GM19372 (cell line): ENCODE measurements at regions not wholly inside any gene's neighbourhood (a gene's known extent, or its start where the extent isn't known, plus 50 kb on each side); places are given as distances from the start of the nearest gene placed in this dataset.

Experiments used
- ATAC-seq: cut with Tn5 transposase; IDR thresholded peaks from one replicate; pipeline ENCODE4 v1.9.1; 2021; ENCODE audit warnings: mild to moderate bottlenecking, low read depth, moderate library complexity; ENCODE audit not compliant: unreplicated experiment

GRCh38 chr9:2243666-2244555 lies 228.8 kb downstream of the SMARCA2 start:
- no peak for ATAC-seq

DNA sequence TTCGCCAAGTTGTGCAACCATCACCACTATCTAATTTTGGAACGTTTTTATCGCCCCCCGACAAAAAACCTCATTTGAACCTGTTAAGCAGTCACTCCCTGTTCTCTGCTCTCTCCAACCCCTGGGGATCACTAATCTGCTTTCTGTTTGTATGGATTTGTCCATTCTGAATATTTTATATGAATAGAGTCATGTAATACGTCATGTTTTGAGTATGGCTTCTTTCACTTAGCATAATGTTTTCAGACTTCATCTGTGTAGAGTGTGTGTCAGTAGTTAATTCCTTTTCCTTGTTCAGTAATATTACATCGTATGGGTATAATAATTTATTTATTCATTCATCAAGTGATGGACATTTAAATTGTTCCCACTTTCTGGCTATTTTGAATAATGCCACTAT lies 232.2 kb downstream of the SMARCA2 start:
- ATAC-seq = no peak

GRCh38 chr9:2248768-2249265 lies 233.7 kb downstream of the SMARCA2 start:
- no peak for ATAC-seq

- ATAC-seq = no peak
Observed at GRCh38 chr9:2253636-2254580, 238.8 kb downstream of the SMARCA2 start.

- ATAC-seq = no peak
Observed at GRCh38 chr9:2255128-2255527, 240.0 kb downstream of the SMARCA2 start.

GRCh38 chr9:2257248-2257929 lies 242.2 kb downstream of the SMARCA2 start:
- no peak for ATAC-seq

- no peak for ATAC-seq
Observed at GRCh38 chr9:2260417-2261306, 245.5 kb downstream of the SMARCA2 start.

DNA sequence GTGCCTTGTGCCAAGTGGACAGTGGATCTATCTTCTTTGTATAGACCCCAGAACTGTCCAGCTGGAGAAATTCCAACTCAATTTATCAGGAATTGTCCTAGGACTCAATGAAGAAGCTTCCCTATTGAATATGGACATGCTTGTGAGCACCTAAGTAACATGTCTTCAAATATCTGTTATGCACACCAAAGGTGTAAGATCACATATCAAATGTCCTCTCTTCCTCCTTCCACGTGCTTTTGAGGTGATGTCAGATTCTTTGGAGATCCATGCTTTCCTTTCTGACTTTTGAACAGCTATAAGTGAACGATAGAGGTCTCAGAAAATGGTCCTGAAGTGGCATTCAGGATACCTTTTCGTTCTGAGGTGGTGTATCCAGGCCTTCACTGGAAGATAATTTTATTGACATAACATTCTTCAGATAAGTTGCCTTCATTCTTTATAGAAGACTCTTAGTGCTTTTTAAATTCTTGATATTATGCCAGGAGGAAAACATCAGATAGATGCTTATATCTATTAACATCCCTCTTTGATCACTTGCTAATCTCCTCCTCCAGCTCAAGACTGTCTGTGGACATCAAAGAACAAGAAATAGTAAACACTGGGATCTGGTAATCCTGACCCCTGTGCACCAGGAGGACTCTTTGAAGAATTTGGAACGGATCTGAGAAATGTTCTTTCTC lies 246.4 kb downstream of the SMARCA2 start:
- no peak for ATAC-seq

DNA sequence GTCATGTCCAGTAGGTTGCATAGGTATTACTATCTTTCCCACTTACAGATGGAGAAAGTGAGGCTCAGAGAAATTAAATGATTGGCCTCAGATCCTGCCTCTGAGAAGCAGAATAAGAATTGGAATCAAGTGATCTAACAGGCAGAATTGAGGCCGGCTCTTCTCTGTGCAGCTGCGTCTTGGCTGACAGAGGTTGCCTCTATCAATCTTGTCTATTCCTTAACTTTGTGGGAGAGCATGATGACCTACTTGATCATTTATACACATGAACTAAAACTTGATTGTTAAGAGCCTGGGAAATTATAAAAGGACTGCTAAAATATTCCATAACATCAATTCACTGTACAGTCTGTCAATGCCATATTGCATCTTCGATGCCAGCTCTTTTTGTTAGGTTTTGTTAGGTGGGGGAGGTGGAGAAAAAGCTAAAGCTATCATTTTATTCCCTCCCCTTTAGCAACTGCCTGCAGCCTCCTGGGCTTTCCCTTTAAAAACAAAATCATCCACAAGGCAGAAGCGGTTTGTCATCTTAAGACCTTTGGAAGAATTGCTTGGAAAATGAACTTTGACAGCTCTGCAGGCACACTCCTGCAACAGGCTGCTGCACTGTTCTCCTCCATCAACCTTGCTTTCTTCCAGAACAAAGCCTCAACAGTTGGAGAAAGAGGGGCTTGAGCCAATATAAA lies 247.4 kb downstream of the SMARCA2 start:
- ATAC-seq = no peak

DNA sequence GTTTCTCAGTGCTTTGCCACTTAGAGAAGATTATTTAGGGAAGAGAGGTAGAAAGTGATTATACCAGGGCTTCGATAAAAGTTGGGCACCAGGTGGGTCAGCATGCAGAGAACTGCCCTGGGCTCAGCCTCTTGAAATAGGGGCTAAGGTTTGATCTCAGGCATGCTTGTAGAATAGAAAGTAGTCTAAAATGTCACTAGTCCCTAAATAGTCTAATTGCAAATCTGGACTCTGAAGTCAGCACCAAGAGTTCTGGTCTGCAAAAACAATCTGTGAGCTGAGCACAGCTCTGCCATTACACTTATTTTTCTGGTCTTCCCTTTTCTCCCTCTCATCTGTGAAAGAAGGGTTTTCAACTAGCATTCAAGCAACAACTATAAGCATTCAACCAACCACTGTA lies 248.0 kb downstream of the SMARCA2 start:
- no peak for ATAC-seq

DNA sequence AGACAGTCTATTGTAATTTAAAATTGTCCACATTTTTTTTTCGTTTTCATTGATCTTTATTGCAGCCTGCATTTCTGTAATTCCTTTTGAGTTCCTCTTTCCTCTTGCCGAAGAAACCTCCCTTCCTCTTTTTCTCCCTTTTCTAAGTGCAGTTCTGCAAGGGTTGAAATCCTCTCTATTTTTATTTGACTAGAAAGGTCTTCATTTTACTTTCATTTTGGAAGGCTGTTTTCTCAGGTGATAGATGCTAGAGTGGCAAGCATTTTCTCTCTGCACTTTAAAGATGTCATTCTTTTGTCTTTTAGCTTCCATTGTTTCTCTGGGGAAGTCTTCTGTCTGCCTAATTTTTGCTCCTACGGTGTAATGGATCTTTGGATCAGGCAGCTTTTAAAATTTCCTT lies 248.5 kb downstream of the SMARCA2 start:
- no peak for ATAC-seq

GRCh38 chr9:2264081-2264480 lies 248.9 kb downstream of the SMARCA2 start:
- no peak for ATAC-seq

DNA sequence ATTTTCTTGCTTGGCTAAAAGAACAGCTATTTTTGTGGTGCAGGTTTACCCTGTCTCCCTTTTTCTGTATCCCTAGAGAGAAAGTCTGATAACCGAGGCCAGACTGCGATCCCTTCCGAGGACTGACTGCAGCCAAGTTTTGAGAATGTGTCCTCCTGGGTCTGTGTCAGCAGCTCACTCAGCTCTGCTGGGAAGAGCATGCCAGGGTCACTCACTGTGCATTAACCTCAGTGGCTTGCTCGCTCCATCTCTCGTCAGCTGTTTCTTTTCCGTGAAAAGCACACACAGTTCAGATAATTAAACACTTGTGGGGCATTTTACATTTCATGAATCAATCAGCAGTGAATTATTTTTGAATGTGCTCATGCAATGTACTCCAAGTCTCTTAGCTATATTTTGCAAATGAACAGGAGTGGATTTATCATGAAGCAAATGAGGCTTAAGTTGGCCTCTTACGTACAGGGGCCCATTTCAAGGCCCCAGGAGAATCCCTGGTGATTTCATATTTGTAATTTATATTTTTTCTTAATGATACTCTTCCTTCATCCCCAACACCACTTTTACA lies 252.1 kb downstream of the SMARCA2 start:
- ATAC-seq = no peak

GRCh38 chr9:2269778-2270177 lies 254.6 kb downstream of the SMARCA2 start:
- ATAC-seq = no peak

DNA sequence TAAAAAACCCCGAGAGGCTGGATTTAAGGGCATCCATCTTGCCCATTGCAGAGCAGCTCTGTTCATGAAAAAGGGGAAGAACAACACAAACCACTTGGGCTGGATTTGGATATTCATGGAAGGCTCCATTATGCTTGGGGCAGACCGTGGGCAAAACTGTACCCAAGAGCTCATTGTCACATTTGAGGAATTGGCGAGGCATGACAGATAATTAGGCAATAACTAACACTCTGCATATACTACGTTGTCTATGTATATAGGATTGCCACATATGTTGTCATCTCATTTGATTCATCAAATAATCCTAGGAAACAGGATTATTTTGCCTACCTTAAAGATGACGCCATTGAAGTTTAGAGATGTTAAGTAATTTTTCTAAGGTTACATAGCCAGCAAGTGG lies 255.4 kb downstream of the SMARCA2 start:
- no peak for ATAC-seq

DNA sequence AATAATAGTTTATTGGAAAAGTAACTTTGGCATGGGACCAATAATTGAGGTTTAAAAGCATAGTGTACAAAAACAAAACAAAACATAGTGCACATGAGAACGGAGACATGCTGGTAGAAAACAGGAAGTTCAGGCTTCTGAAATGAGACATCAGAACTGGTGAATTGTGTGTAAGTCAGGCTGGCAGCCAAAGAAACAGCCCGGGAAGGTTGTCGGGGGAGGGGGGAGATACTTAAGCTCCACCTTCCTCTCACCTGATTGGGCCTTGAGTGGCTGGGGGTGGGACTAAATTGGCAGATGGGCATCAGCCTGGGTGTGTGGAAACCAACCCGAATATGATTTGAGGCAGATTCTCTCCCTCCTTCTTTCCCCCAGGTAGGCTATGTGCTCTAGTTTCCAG lies 256.3 kb downstream of the SMARCA2 start:
- peak; percentile 74 for ATAC-seq

GRCh38 chr9:2274762-2275161 lies 259.6 kb downstream of the SMARCA2 start:
- no peak for ATAC-seq

- ATAC-seq = no peak
Observed at GRCh38 chr9:2276296-2276695, 261.1 kb downstream of the SMARCA2 start.
